CD8-positive, alpha-beta memory T cell (primary cell): ENCODE measurements at regions not wholly inside any gene's neighbourhood (a gene's known extent, or its start where the extent isn't known, plus 50 kb on each side); places are given as distances from the start of the nearest gene placed in this dataset.

Experiments
- CTCF ChIA-PET: fragments of 350-600 bp; sonication (Branson Sonifier 250); formaldehyde crosslinking; loops from one replicate; lab custom pipeline; 2021; ENCODE audit warnings: antibody characterized with exemption; lab: Charles Lee
- POLR2A ChIA-PET: fragments of 350-600 bp; sonication (Branson Sonifier 250); formaldehyde crosslinking; loops from one replicate; lab custom pipeline; 2021; ENCODE audit warnings: antibody characterized with exemption; lab: Charles Lee
- DNase-seq, 5 donors: peaks; one replicate each; pipeline versions ENCODE4 v3.0.0 to v3.0.0-alpha.2; 2020 to 2022; ENCODE audit warnings: mixed read lengths in 1 of 5
- H3K27ac ChIP-seq: one replicate; pipeline ENCODE4 v1.7.0; 2013; ENCODE audit warnings: low read depth, mild to moderate bottlenecking, low read length, moderate library complexity
- H3K27me3 ChIP-seq: 2 replicates; pipeline ENCODE4 v1.7.0; 2013; ENCODE audit warnings: low read length, mild to moderate bottlenecking; ENCODE audit not compliant: insufficient read depth, poor library complexity, severe bottlenecking
- H3K36me3 ChIP-seq: 2 replicates; pipeline ENCODE4 v1.7.0; 2013; ENCODE audit warnings: mild to moderate bottlenecking, low read length, moderate library complexity; ENCODE audit not compliant: insufficient read depth
- H3K4me1 ChIP-seq: 2 replicates; pipeline ENCODE4 v1.7.0; 2013; ENCODE audit warnings: mild to moderate bottlenecking, low read length, moderate library complexity; ENCODE audit not compliant: insufficient read depth
- H3K4me3 ChIP-seq: 2 replicates; pipeline ENCODE4 v1.7.0; 2013; ENCODE audit warnings: mild to moderate bottlenecking, low read length
- H3K9me3 ChIP-seq: 2 replicates; pipeline ENCODE4 v1.7.0; 2013; ENCODE audit warnings: mild to moderate bottlenecking, low read length
- H3K27ac Mint-ChIP-seq, 8 donors: one replicate each; pipeline ENCODE4 v1.8.0; 2020 to 2021; ENCODE audit warnings: mixed read lengths in 8 of 8, mild to moderate bottlenecking in 6 of 8, inconsistent platforms in 3 of 8, moderate library complexity in 3 of 8
- H3K27me3 Mint-ChIP-seq, 2 donors: one replicate each; pipeline ENCODE4 v1.8.0; 2020 to 2021; ENCODE audit warnings: mixed read lengths in 2 of 2, mild to moderate bottlenecking in 1 of 2, moderate library complexity in 1 of 2
- H3K36me3 Mint-ChIP-seq, 3 donors: one replicate each; pipeline ENCODE4 v1.8.0; 2020 to 2021; ENCODE audit warnings: mixed read lengths in 3 of 3, inconsistent platforms in 1 of 3, mild to moderate bottlenecking in 1 of 3
- H3K4me1 Mint-ChIP-seq, 3 donors: one replicate each; pipeline ENCODE4 v1.8.0; 2020 to 2021; ENCODE audit warnings: mixed read lengths in 3 of 3, inconsistent platforms in 1 of 3, mild to moderate bottlenecking in 1 of 3
- H3K4me3 Mint-ChIP-seq, 7 donors: one replicate each; pipeline ENCODE4 v1.8.0; 2020 to 2021; ENCODE audit warnings: mixed read lengths in 7 of 7, mild to moderate bottlenecking in 6 of 7, moderate library complexity in 4 of 7, inconsistent platforms in 2 of 7
- H3K9me3 Mint-ChIP-seq, 5 donors: one replicate each; pipeline ENCODE4 v1.8.0; 2020 to 2022; ENCODE audit warnings: mixed read lengths in 5 of 5, mild to moderate bottlenecking in 3 of 5, moderate library complexity in 2 of 5, inconsistent platforms in 1 of 5

DNA sequence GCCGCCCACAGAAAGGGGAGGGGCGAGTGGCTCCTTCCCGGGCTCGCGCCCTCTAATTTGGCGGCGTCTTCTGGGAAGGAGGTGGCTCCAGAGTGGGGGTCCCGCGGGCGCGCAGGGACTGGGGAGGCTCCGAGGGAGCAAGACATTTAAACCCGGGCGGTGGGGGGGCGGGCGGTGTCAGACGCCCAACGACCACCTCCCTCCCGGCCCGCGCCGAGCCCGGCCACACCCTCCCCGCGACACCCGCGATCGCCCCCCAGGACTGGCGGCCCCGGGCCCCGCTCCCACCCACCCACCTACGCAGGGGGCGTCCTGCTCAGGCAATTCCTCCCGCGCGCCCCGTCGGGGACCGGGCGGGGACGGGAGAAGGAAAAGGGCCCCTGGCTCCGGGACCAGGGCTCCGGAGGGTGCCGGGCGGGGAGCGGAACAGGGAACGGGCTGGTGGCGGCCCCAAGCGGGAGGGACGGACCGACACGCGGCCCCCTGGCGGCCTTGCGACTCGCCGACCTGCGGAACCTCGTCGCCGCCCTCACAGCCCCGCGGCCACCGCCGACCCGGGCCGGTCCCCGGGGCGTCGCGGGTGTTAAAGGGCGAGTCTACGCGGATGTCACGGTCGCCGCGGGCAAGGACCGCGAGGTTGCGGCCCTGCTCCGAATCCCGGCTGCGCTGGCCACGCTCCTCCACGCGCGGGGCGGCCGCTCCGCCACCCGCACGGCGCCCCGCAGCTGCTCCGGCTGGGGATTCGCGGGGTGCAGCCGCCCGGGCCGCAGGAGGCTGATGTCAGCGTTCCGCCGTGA is 94.0 kb upstream of the FMN2 start:
- Mint-ChIP-seq H3K27ac (no peak overlapping the region), H3K36me3 (no peaks in the 10 kb centered on the region), H3K27me3 (peaks cover 25 to 55% of the 10 kb centered on the region in 2 donors), H3K4me1 (peaks cover 2 to 13% (median 4%) of the 10 kb centered on the region in 3 donors), H3K9me3 (peaks cover 0 to 7% (median 1%) of the 10 kb centered on the region in 5 donors), H3K4me3 (peak overlapping the region in 2 of 7 donors; percentile 6 to 35)
- Histone ChIP-seq H3K9me3 (no peaks in the 10 kb centered on the region), H3K4me3 (no peak overlapping the region), H3K27ac (no peak overlapping the region), H3K36me3 (no peaks in the 10 kb centered on the region), H3K4me1 (no peaks in the 10 kb centered on the region), H3K27me3 (peaks cover 5% of the 10 kb centered on the region)
- CTCF ChIA-PET: no interaction called here
- POLR2A ChIA-PET: no interaction called here
- DNase-seq: no peak

- no peaks in the 10 kb centered on the region for H3K36me3 Mint-ChIP-seq
- H3K9me3 Mint-ChIP-seq: peaks cover 0 to 7% (median 2%) of the 10 kb centered on the region in 5 donors
- Histone ChIP-seq H3K9me3 (no peaks in the 10 kb centered on the region), H3K27me3 (peaks cover 5% of the 10 kb centered on the region), H3K36me3 (no peaks in the 10 kb centered on the region), H3K4me3 (no peak overlapping the region), H3K27ac (no peak overlapping the region), H3K4me1 (no peaks in the 10 kb centered on the region)
- no peak overlapping the region for H3K27ac Mint-ChIP-seq
- H3K27me3 Mint-ChIP-seq: peaks cover 25 to 54% of the 10 kb centered on the region in 2 donors
- H3K4me1 Mint-ChIP-seq: peaks cover 2 to 13% (median 4%) of the 10 kb centered on the region in 3 donors
- ChIA-PET POLR2A (no interaction called here), CTCF (no interaction called here)
- no peak for DNase-seq
- peak overlapping the region in 3 of 7 donors; percentile 6 to 35 (median 22) for H3K4me3 Mint-ChIP-seq
These were observed 93.4 kb upstream of the FMN2 start for GRCh38 chr1:239998312-239998649.

DNA sequence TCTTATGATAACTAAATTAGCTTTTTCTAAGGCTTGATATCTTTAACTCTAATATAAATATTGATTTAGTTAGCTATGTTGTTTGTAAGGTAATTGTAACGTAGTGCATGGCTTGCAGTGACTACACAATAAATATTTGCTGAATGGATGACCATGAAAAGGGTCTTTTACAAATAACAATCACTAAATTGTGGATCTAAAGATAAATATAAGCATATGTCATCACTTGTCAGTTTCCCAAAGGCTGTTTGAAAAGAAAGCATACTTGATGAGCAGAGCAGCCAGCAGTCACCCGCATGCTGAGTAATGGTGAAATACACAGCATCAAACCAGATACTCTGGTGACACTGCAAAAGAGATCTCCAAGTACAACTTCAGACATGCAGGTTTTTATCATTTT is 92.5 kb upstream of the FMN2 start:
- Mint-ChIP-seq H3K9me3 (peaks cover 0 to 7% (median 2%) of the 10 kb centered on the region in 5 donors), H3K4me3 (no peak overlapping the region), H3K27ac (no peak overlapping the region), H3K27me3 (peaks cover 25 to 52% of the 10 kb centered on the region in 2 donors), H3K4me1 (peaks cover 2 to 13% (median 4%) of the 10 kb centered on the region in 3 donors), H3K36me3 (no peaks in the 10 kb centered on the region)
- Histone ChIP-seq H3K4me3 (no peak overlapping the region), H3K36me3 (no peaks in the 10 kb centered on the region), H3K9me3 (no peaks in the 10 kb centered on the region), H3K27ac (no peak overlapping the region), H3K4me1 (no peaks in the 10 kb centered on the region), H3K27me3 (peaks cover 5% of the 10 kb centered on the region)
- POLR2A ChIA-PET: no interaction called here
- no peak for DNase-seq
- CTCF ChIA-PET: no interaction called here

DNA sequence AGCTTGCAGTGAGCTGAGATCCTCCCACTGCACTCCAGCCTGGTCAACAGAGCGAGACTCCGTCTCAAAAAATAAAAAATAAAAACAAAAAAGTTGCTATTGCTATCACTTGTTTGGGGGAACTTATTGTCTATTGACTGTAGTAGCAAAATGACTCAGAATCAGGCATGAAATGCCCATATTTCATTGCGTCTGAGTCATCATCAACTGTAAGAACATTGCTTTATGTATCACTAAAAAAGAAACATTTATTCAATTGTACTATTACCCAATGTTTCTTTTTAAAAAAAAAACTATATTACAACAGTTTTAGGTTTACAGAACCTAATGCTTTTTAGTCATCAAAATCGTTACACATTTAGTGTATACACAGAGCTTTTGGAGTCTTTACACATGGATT is 91.0 kb upstream of the FMN2 start:
- DNase-seq: no peak
- Histone ChIP-seq H3K27ac (no peak overlapping the region), H3K4me3 (no peak overlapping the region), H3K4me1 (no peaks in the 10 kb centered on the region), H3K36me3 (no peaks in the 10 kb centered on the region), H3K9me3 (no peaks in the 10 kb centered on the region), H3K27me3 (peaks cover 5% of the 10 kb centered on the region)
- Mint-ChIP-seq H3K27ac (no peak overlapping the region), H3K27me3 (peaks cover 25 to 41% of the 10 kb centered on the region in 2 donors), H3K4me1 (peaks cover 2 to 13% (median 4%) of the 10 kb centered on the region in 3 donors), H3K9me3 (peaks cover 0 to 7% (median 2%) of the 10 kb centered on the region in 5 donors), H3K4me3 (no peak overlapping the region), H3K36me3 (no peaks in the 10 kb centered on the region)
- CTCF ChIA-PET: no interaction called here
- POLR2A ChIA-PET: no interaction called here

DNA sequence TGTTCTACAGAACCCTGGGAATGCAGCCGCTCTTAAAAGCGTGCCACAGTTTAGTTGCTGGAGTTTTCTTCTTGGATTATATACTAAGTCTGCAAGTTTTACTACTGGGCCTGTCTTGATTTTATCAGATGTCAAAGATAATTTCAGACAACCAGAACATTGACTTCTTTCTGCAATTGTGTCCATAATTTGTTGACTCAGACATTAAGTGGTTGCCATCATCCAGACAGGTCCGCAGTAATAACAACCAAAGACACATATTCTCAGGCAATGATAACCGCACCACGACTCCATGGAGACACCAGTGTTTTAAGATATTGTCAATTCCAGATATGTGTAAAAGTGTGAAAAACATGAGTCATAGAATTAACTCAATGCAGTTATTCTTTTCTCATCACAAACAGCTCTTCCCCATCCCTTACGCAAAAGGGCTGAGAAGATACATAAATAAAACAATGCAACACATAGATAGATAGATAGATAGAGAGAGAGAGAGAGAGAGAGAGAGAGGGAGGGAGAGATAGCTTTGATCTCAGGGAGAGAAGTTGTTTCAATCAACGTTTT is 90.4 kb upstream of the FMN2 start:
- no peaks in the 10 kb centered on the region for H3K4me1 ChIP-seq
- peaks cover 2 to 13% (median 4%) of the 10 kb centered on the region in 3 donors for H3K4me1 Mint-ChIP-seq
- no peaks in the 10 kb centered on the region for H3K36me3 ChIP-seq
- CTCF ChIA-PET: interaction anchor here (1.3 kb wide), 1 partner anchor 10 kb away, joined by 4 read pairs; no protein-coding TSS in a partner anchor
- H3K27me3 ChIP-seq: peaks cover 5% of the 10 kb centered on the region
- POLR2A ChIA-PET: no interaction called here
- DNase-seq: no peak
- H3K27ac ChIP-seq: no peak overlapping the region
- H3K4me3 ChIP-seq: no peak overlapping the region
- H3K36me3 Mint-ChIP-seq: no peaks in the 10 kb centered on the region
- H3K9me3 ChIP-seq: no peaks in the 10 kb centered on the region
- H3K27me3 Mint-ChIP-seq: peaks cover 23 to 36% of the 10 kb centered on the region in 2 donors
- H3K27ac Mint-ChIP-seq: peak overlapping the region in 1 of 8 donors; percentile 29
- H3K4me3 Mint-ChIP-seq: no peak overlapping the region
- H3K9me3 Mint-ChIP-seq: peaks cover 0 to 7% (median 2%) of the 10 kb centered on the region in 5 donors

DNA sequence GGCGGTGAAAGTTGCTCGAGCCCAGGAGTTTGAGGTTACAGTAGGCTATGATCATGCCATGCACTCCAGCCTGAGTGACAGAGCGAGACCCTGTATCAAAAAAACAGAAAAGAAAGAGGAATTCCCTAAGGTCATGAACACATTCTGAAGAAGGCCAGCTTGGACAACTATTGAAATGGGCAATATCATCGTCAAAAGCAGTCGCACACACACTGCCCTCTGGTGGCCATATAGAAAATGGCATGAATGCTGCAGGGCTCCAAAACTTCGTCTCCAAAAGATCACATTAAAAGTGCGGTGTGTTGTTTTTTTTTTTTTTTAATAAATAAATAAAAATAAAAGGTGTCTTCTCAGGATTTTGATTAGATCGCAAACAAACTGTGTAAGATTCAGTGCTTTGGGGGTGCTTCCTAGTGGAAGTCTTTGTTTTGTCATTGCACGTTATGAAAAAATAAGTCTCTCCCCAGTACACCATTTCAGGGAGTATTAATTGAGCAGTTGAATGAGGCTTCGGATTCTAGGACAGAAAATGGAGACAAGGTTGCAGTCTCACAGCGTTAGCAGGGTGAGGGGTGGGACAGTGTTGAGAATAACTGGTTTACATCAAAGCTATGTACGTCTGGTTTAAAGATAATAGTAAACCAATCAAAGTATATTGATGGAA is 87.5 kb upstream of the FMN2 start:
- no peak for DNase-seq

DNA sequence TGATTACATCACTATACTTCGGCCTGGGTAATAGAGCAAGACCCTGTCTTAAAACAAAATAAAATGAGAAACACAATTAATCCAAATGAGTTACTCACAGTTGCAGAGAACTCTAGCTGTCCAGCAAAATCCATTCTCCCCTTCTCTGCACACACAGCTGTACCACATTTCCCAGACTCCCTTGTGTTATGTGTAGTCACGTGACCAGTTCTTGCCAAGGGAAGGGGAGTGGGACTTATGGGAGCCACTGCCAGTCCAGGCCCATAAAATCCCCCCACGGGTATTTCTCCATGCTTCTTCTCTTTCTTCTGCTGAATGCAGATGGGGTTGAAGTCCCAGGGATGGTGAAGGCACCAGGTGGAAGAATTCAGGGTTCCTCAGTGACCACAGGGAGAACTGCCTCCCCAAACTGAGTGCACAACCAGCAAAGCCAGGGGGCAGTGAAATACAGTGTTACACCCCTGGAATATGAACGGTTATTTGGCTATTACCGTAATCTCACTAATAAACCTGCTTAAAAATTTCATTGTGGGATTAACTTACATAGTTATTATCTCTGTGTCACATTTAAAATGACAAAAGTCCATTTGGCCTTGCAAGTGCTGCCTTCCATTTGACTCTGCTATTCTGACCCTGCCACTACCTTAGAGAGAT is 85.6 kb upstream of the FMN2 start:
- Mint-ChIP-seq H3K27ac (no peak overlapping the region), H3K9me3 (peaks cover 2 to 7% (median 4%) of the 10 kb centered on the region in 5 donors), H3K36me3 (no peaks in the 10 kb centered on the region), H3K4me1 (no peaks in the 10 kb centered on the region), H3K27me3 (peaks cover 3 to 4% of the 10 kb centered on the region in 2 donors), H3K4me3 (no peak overlapping the region)
- Histone ChIP-seq H3K27me3 (no peaks in the 10 kb centered on the region), H3K9me3 (no peaks in the 10 kb centered on the region), H3K27ac (no peak overlapping the region), H3K36me3 (no peaks in the 10 kb centered on the region), H3K4me1 (no peaks in the 10 kb centered on the region), H3K4me3 (no peak overlapping the region)
- CTCF ChIA-PET: interaction anchor here (0.9 kb wide), 1 partner anchor 54 kb away, joined by 3 read pairs; no protein-coding TSS in a partner anchor
- POLR2A ChIA-PET: no interaction called here
- no peak for DNase-seq

More for the DNA sequence above, 87.5 kb upstream of the FMN2 start:
- ChIA-PET POLR2A (no interaction called here), CTCF (interaction anchor here (1.6 kb wide), 1 partner anchor 9 kb away, joined by 6 read pairs; no protein-coding TSS in a partner anchor)
- Histone ChIP-seq H3K9me3 (no peaks in the 10 kb centered on the region), H3K4me1 (no peaks in the 10 kb centered on the region), H3K27ac (no peak overlapping the region), H3K27me3 (no peaks in the 10 kb centered on the region), H3K4me3 (no peak overlapping the region), H3K36me3 (no peaks in the 10 kb centered on the region)
- no peaks in the 10 kb centered on the region for H3K4me1 Mint-ChIP-seq
- peaks cover 13 to 15% of the 10 kb centered on the region in 2 donors for H3K27me3 Mint-ChIP-seq
- no peak overlapping the region for H3K27ac Mint-ChIP-seq
- no peaks in the 10 kb centered on the region for H3K36me3 Mint-ChIP-seq
- peaks cover 0 to 2% (median 0%) of the 10 kb centered on the region in 5 donors for H3K9me3 Mint-ChIP-seq
- H3K4me3 Mint-ChIP-seq: no peak overlapping the region
